ENCODE measurements at regions not wholly inside any gene's neighbourhood (a gene's known extent, or its start where the extent isn't known, plus 50 kb on each side); places are given as distances from the start of the nearest gene placed in this dataset.

DNA sequence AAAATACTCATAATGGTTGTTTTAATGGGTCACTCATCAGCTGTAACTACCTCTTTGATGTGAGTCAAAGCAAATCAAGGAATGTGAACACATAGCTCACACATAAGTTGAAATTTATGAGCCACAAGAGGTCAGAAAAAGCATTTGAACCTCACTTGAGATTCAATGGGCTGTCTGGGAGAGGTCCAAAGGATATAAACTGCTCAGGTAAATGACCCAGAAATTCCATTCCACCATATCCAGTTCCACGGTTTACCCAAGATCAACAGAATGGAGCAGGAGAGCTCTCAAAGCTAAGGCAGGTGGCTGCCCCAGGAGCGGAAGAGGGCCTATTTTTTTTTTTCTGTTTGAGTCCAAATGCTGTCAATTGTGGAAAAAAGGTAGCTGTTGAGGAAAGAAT, 464.1 kb downstream of the TNS1 start:
- no peak for DNase-seq (ENCODE audit: low spot score)
- TF ChIP-seq, protein P1, sequence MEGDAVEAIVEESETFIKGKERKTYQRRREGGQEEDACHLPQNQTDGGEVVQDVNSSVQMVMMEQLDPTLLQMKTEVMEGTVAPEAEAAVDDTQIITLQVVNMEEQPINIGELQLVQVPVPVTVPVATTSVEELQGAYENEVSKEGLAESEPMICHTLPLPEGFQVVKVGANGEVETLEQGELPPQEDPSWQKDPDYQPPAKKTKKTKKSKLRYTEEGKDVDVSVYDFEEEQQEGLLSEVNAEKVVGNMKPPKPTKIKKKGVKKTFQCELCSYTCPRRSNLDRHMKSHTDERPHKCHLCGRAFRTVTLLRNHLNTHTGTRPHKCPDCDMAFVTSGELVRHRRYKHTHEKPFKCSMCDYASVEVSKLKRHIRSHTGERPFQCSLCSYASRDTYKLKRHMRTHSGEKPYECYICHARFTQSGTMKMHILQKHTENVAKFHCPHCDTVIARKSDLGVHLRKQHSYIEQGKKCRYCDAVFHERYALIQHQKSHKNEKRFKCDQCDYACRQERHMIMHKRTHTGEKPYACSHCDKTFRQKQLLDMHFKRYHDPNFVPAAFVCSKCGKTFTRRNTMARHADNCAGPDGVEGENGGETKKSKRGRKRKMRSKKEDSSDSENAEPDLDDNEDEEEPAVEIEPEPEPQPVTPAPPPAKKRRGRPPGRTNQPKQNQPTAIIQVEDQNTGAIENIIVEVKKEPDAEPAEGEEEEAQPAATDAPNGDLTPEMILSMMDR (IDR thresholded peaks at IDR 0.05) = no peak
- Histone ChIP-seq H3K4me3 (no peak overlapping the region), H3K27ac (no peak overlapping the region)

DNA sequence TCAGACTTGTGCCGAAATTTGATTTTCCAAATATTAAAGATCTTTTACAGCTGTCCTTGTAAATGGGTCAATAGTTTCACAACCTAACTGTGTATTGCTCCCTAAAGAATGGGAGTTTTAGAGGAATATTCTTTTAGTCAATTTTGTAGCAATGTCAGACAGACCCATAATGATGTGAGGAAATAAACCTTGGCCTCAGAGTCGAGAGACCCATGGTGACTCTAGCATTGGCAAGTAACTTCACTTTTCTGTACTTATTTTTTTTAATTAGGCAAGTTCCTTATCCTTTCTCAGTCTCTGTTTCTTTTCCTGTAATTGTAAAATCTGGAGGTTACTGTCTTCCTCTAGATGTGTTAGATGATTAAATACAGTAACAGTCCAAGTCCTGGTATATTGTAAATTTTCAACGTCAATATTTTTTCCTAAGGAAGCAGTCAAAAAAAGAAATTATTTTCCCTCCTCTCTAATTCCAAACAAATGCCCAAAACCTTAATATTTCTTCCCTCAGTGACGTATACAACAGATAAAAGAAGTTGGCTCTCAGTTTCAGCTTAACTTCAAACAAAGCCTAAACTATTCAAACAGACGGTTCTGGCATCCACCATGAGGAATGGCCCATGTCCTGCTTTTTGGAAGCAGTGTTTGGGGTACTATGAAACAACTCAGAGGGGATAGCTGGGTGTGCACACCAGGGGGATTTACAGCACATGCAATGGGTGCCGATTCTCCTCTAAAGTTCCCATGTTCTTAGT, 466.7 kb downstream of the TNS1 start:
- H3K27ac ChIP-seq = no peak overlapping the region

GRCh38 chr2:217530392-217531090, 472.3 kb downstream of the TNS1 start:
- H3K27ac ChIP-seq = no peak overlapping the region
- no peak overlapping the region for H3K4me3 ChIP-seq
- TF ChIP-seq, protein P1 (IDR thresholded peaks at IDR 0.05) = no peak
- no peak for DNase-seq (ENCODE audit: low spot score)

More for the DNA sequence above, 466.7 kb downstream of the TNS1 start:
- no peak for DNase-seq (ENCODE audit: low spot score)
- no peak overlapping the region for H3K4me3 ChIP-seq
- TF ChIP-seq, protein P1 (IDR thresholded peaks at IDR 0.05) = no peak

DNA sequence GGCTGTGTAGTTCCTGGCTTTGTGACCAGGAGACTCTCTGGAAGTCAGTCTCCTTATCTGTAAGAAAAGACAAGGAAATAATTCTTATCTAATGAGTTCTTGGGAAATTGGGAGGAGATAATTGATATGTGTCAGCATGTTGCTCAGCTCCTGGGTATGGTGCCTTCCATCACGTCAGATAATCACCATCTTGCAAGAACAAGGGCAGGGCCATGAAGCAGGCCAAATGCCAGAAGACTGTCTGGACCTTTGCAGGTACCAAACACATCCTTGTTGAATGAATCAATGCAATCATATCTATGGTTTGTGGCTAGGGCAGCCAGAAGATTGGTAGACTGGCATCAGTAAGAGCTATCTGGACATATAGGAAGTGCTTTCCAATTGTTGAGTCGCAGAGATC, 473.5 kb downstream of the TNS1 start:
- DNase-seq (ENCODE audit: low spot score) = no peak
- TF ChIP-seq, protein P1 (IDR thresholded peaks at IDR 0.05) = no peak
- H3K27ac ChIP-seq = no peak overlapping the region
- no peak overlapping the region for H3K4me3 ChIP-seq

DNA sequence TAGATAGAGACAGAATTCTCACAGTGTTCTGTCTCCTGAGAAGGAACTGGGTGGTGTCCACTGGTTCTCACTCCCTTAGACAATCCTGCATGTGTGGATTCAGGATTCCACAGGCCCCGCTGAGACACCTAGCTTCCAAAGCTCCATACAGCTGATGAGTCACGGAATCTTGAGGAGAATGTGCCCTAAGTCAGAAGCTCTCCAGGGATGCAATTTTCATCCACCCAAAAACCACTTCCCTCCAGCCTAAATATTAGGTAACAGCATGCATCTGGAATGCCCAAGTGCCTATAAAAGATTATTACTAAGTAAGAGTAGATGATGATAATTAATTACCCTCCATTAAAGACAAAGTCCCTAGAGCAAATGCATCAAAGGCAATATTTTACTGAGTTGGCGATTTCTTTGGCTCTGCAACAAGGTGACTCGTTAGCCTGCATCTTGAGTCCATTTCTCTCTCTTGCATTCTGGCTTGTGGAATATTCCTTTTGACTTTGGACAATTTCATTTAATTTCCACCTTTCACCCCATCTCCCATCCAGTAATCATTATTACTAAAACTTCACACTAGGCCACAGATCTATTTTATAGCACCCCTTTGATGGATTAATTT, 475.1 kb downstream of the TNS1 start:
- TF ChIP-seq, protein P1 (IDR thresholded peaks at IDR 0.05) = no peak

DNA sequence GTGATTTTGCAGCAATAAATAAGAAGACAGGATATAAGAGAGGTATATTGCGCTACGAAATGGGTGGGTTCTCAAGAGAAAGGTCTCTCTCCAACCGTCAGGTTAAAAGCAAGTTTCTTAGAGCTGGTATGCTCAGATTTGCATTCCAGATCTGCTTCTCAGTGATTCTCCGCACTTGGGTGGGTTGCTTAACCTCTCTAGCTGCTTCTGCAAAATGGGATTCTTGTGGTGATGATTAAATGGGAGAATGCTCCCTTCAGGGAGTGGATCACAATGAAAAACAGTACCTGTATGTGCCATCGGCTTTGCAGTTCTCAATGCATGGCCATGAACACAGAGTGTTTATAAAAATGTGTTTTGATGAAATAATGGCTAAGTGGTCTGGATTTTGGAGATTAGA, 477.7 kb downstream of the TNS1 start:
- no peak for DNase-seq (ENCODE audit: low spot score)
- TF ChIP-seq, protein P1 (IDR thresholded peaks at IDR 0.05) = no peak
- H3K4me3 ChIP-seq = no peak overlapping the region
- H3K27ac ChIP-seq = no peak overlapping the region

More for the DNA sequence above, 475.1 kb downstream of the TNS1 start:
- DNase-seq (ENCODE audit: low spot score) = no peak
- no peak overlapping the region for H3K27ac ChIP-seq
- H3K4me3 ChIP-seq = no peak overlapping the region

Measured in coronary artery (tissue), 2 donors.